SU-DHL-6 (cell line): ENCODE measurements at regions not wholly inside any gene's neighbourhood (a gene's known extent, or its start where the extent isn't known, plus 50 kb on each side); places are given as distances from the start of the nearest gene placed in this dataset.

Experiments
- H2AFZ ChIP-seq: fragments of 200-600 bp; sonication (generic); 2 replicates; pipeline ENCODE4 v1.6.1; 2014; ENCODE audit warnings: low read depth, mild to moderate bottlenecking, moderate library complexity, mixed read lengths, antibody characterized with exemption, low read length; ENCODE audit not compliant: severe bottlenecking
- H3F3A ChIP-seq: fragments of 200-600 bp; shearing (Covaris generic); 2 replicates; pipeline ENCODE4 v1.6.0; 2016; ENCODE audit warnings: antibody characterized with exemption, mild to moderate bottlenecking; ENCODE audit not compliant: insufficient read depth
- H3K27ac ChIP-seq: fragments of 200-600 bp; sonication (generic); 2 replicates; pipeline ENCODE4 v1.5.1; 2016; ENCODE audit warnings: low read depth, mild to moderate bottlenecking, low read length, moderate library complexity, mixed read lengths
- H3K27me3 ChIP-seq: fragments of 200-600 bp; sonication (generic), shearing (Covaris generic); 2 replicates; pipeline ENCODE4 v1.6.0; 2014; ENCODE audit warnings: mild to moderate bottlenecking, low read length
- H3K36me3 ChIP-seq: fragments of 200-600 bp; sonication (generic); 2 replicates; pipeline ENCODE4 v1.6.1; 2014; ENCODE audit warnings: mild to moderate bottlenecking, low read length, mixed read lengths
- H3K4me2 ChIP-seq: fragments of 300-600, 200-600 bp; shearing (Covaris generic), sonication (generic); 2 replicates; pipeline ENCODE4 v1.6.0; 2014; ENCODE audit warnings: low read length, low read depth, mild to moderate bottlenecking; ENCODE audit not compliant: poor library complexity, severe bottlenecking
- H3K4me3 ChIP-seq: fragments of 200-600 bp; sonication (generic); 2 replicates; pipeline ENCODE4 v1.5.1; 2014; ENCODE audit warnings: antibody characterized with exemption, low read length, mild to moderate bottlenecking, mixed read lengths; ENCODE audit not compliant: insufficient read depth, poor library complexity, severe bottlenecking
- H3K79me2 ChIP-seq: fragments of 200-600 bp; sonication (generic); 2 replicates; pipeline ENCODE4 v1.6.1; 2014; ENCODE audit warnings: mild to moderate bottlenecking, low read length, moderate library complexity; ENCODE audit not compliant: insufficient read depth
- H3K9ac ChIP-seq: fragments of 200-600 bp; sonication (generic); 2 replicates; pipeline ENCODE4 v1.7.0; 2014; ENCODE audit warnings: mild to moderate bottlenecking, low read length
- H3K9me2 ChIP-seq: fragments of 200-600 bp; sonication (generic); replicated peaks from 2 replicates; pipeline ENCODE4 v1.6.1; 2014; ENCODE audit warnings: low read length; ENCODE audit not compliant: insufficient read depth
- H3K9me3 ChIP-seq: fragments of 200-600 bp; sonication (generic); 2 replicates; pipeline ENCODE4 v1.6.1; 2014; ENCODE audit warnings: low read length, mixed read lengths; ENCODE audit not compliant: insufficient read depth
- H4K20me1 ChIP-seq: fragments of 200-600 bp; sonication (generic); 2 replicates; pipeline ENCODE4 v1.6.1; 2014; ENCODE audit warnings: low read depth, mild to moderate bottlenecking, antibody characterized with exemption, low read length, moderate library complexity, mixed read lengths
- CTCF ChIP-seq: fragments of 200-600 bp; sonication (generic); IDR thresholded peaks from one replicate; pipeline ENCODE4 v1.5.1; 2017; ENCODE audit warnings: antibody characterized with exemption, mild to moderate bottlenecking, low read length, moderate library complexity; ENCODE audit not compliant: insufficient read depth, poor library complexity, severe bottlenecking
- EZH2phosphoT487 ChIP-seq: fragments of 200-600 bp; sonication (generic), shearing (Covaris generic); conservative IDR thresholded peaks from 2 replicates; pipeline ENCODE4 v1.6.1; 2018; ENCODE audit warnings: mild to moderate bottlenecking, antibody characterized with exemption, low read length, moderate library complexity, mixed read lengths

- Histone ChIP-seq H3K4me2 (no peak overlapping the region), H4K20me1 (no peaks in the 10 kb centered on the region), H3K27ac (no peak overlapping the region), H3K79me2 (no peaks in the 10 kb centered on the region), H3K9me3 (no peaks in the 10 kb centered on the region), H2AFZ (no peak overlapping the region), H3K36me3 (no peaks in the 10 kb centered on the region), H3F3A (no peaks in the 10 kb centered on the region), H3K9ac (no peak overlapping the region), H3K9me2 (no peaks in the 10 kb centered on the region), H3K27me3 (no peaks in the 10 kb centered on the region), H3K4me3 (no peak overlapping the region)
- TF ChIP-seq CTCF (no peak), EZH2phosphoT487 (no peak)
Observed at GRCh38 chr18:28575123-28575522, 398.2 kb upstream of the CDH2 start.

- H3K4me2 ChIP-seq, result no peak overlapping the region
- H3K27me3 ChIP-seq, result no peaks in the 10 kb centered on the region
- no peak overlapping the region for H3K27ac ChIP-seq
- no peak overlapping the region for H3K4me3 ChIP-seq
- no peaks in the 10 kb centered on the region for H3K79me2 ChIP-seq
- H3K36me3 ChIP-seq, result no peaks in the 10 kb centered on the region
- no peaks in the 10 kb centered on the region for H4K20me1 ChIP-seq
- no peaks in the 10 kb centered on the region for H3F3A ChIP-seq
- H3K9me2 ChIP-seq, result no peaks in the 10 kb centered on the region
- H3K9me3 ChIP-seq, result no peaks in the 10 kb centered on the region
- H3K9ac ChIP-seq, result no peak overlapping the region
- no peak overlapping the region for H2AFZ ChIP-seq
- TF ChIP-seq EZH2phosphoT487 (no peak), CTCF (no peak)
Observed at GRCh38 chr18:28574175-28574574, 397.2 kb upstream of the CDH2 start.

GRCh38 chr18:28571929-28572328, 395.0 kb upstream of the CDH2 start:
- Histone ChIP-seq H4K20me1 (peaks cover 3% of the 10 kb centered on the region; the same call in 1 of the 2 replicates), H3F3A (no peaks in the 10 kb centered on the region), H3K27ac (no peak overlapping the region), H3K36me3 (no peaks in the 10 kb centered on the region), H3K79me2 (no peaks in the 10 kb centered on the region), H3K9ac (no peak overlapping the region), H3K4me3 (no peak overlapping the region), H3K4me2 (no peak overlapping the region), H3K9me2 (no peaks in the 10 kb centered on the region), H3K27me3 (no peaks in the 10 kb centered on the region), H3K9me3 (no peaks in the 10 kb centered on the region), H2AFZ (no peak overlapping the region)
- TF ChIP-seq CTCF (no peak), EZH2phosphoT487 (no peak)

GRCh38 chr18:28560331-28560730, 383.4 kb upstream of the CDH2 start:
- Histone ChIP-seq H3K27me3 (no peaks in the 10 kb centered on the region), H3K9me2 (no peaks in the 10 kb centered on the region), H3K4me2 (no peak overlapping the region), H4K20me1 (no peaks in the 10 kb centered on the region), H3K36me3 (no peaks in the 10 kb centered on the region), H3K79me2 (no peaks in the 10 kb centered on the region), H2AFZ (no peak overlapping the region), H3K9me3 (no peaks in the 10 kb centered on the region), H3K4me3 (no peak overlapping the region), H3K27ac (no peak overlapping the region), H3F3A (no peaks in the 10 kb centered on the region), H3K9ac (no peak overlapping the region)
- TF ChIP-seq EZH2phosphoT487 (no peak), CTCF (no peak)
